ENCODE measurements at regions not wholly inside any gene's neighbourhood (a gene's known extent, or its start where the extent isn't known, plus 50 kb on each side); places are given as distances from the start of the nearest gene placed in this dataset.
"Not testable (repeated sequence)": the region's sequence is repeated elsewhere in the genome, so short reads cannot be mapped to it uniquely, and the experiment has no call there.

GRCh38 chr4:126766241-126766640 is 866.5 kb upstream of the INTU start:
- no peaks in the 10 kb centered on the region for H3K36me3 Mint-ChIP-seq (ENCODE audit: low read depth)
- TF ChIP-seq CTCF (IDR thresholded peaks at IDR 0.05; ENCODE audit: unreplicated experiment in 3 of 3), result no peak
- H3K4me1 Mint-ChIP-seq, result peaks cover 7% of the 10 kb centered on the region
- no peaks in the 10 kb centered on the region for H3K27me3 Mint-ChIP-seq (ENCODE audit: low read depth)
- no peak overlapping the region for H3K4me3 Mint-ChIP-seq
- H3K27ac Mint-ChIP-seq, result peak overlapping the region in 1 of 3 experiments; percentile 10
- H3K9me3 Mint-ChIP-seq, result peaks cover 4% of the 10 kb centered on the region

- Mint-ChIP-seq H3K36me3 (ENCODE audit: low read depth) (no peaks in the 10 kb centered on the region), H3K9me3 (peaks cover 4% of the 10 kb centered on the region)
- no peak for TF ChIP-seq CTCF (IDR thresholded peaks at IDR 0.05; ENCODE audit: unreplicated experiment in 3 of 3)
Measured at GRCh38 chr4:126768338-126768737, 864.4 kb upstream of the INTU start.

GRCh38 chr4:126770811-126771553 is 861.8 kb upstream of the INTU start:
- H3K27ac Mint-ChIP-seq; H3K36me3 Mint-ChIP-seq (ENCODE audit: low read depth); H3K27me3 Mint-ChIP-seq (ENCODE audit: low read depth); H3K9me3 Mint-ChIP-seq; H3K4me3 Mint-ChIP-seq; H3K4me1 Mint-ChIP-seq: not testable (repeated sequence)

More at GRCh38 chr4:126768338-126768737, 864.4 kb upstream of the INTU start:
- H3K4me3 Mint-ChIP-seq, result no peak overlapping the region
- peaks cover 7% of the 10 kb centered on the region for H3K4me1 Mint-ChIP-seq
- no peak overlapping the region for H3K27ac Mint-ChIP-seq
- H3K27me3 Mint-ChIP-seq (ENCODE audit: low read depth), result no peaks in the 10 kb centered on the region

- H3K27me3 Mint-ChIP-seq (ENCODE audit: low read depth); H3K4me3 Mint-ChIP-seq; H3K4me1 Mint-ChIP-seq; H3K27ac Mint-ChIP-seq; H3K9me3 Mint-ChIP-seq; H3K36me3 Mint-ChIP-seq (ENCODE audit: low read depth): not testable (repeated sequence)
Measured at GRCh38 chr4:126771618-126772017, 861.1 kb upstream of the INTU start.

GRCh38 chr4:126772662-126773061 is 860.1 kb upstream of the INTU start:
- Mint-ChIP-seq H3K4me3 (no peak overlapping the region), H3K4me1 (no peaks in the 10 kb centered on the region), H3K27ac (no peak overlapping the region), H3K36me3 (ENCODE audit: low read depth) (no peaks in the 10 kb centered on the region), H3K27me3 (ENCODE audit: low read depth) (no peaks in the 10 kb centered on the region), H3K9me3 (peaks cover 4% of the 10 kb centered on the region)
- TF ChIP-seq CTCF (IDR thresholded peaks at IDR 0.05; ENCODE audit: unreplicated experiment in 3 of 3), result no peak

GRCh38 chr4:126775485-126776106 is 857.2 kb upstream of the INTU start:
- Mint-ChIP-seq H3K4me1 (no peaks in the 10 kb centered on the region), H3K9me3 (no peaks in the 10 kb centered on the region), H3K27ac (no peak overlapping the region), H3K36me3 (ENCODE audit: low read depth) (no peaks in the 10 kb centered on the region), H3K4me3 (no peak overlapping the region), H3K27me3 (ENCODE audit: low read depth) (no peaks in the 10 kb centered on the region)
- no peak for TF ChIP-seq CTCF (IDR thresholded peaks at IDR 0.05; ENCODE audit: unreplicated experiment in 3 of 3)

GRCh38 chr4:126776361-126776760 is 856.4 kb upstream of the INTU start:
- Mint-ChIP-seq H3K9me3 (no peaks in the 10 kb centered on the region), H3K36me3 (ENCODE audit: low read depth) (no peaks in the 10 kb centered on the region), H3K4me3 (no peak overlapping the region), H3K4me1 (no peaks in the 10 kb centered on the region), H3K27ac (no peak overlapping the region), H3K27me3 (ENCODE audit: low read depth) (no peaks in the 10 kb centered on the region)
- TF ChIP-seq CTCF (IDR thresholded peaks at IDR 0.05; ENCODE audit: unreplicated experiment in 3 of 3), result no peak

Data from nephron (organoid).